ENCODE measurements at regions not wholly inside any gene's neighbourhood (a gene's known extent, or its start where the extent isn't known, plus 50 kb on each side); places are given as distances from the start of the nearest gene placed in this dataset.
A peak's percentile ranks its signal among the peaks of the same experiment; 100 is the strongest.

GRCh38 chrX:39741904-39742303 lies 355.9 kb downstream of the BCOR start:
- intact Hi-C loops (cut with DNase I): no loop called here
- Histone ChIP-seq H3K9me3 (no peaks in the 10 kb centered on the region), H3K27me3 (no peaks in the 10 kb centered on the region), H3K4me3 (no peak overlapping the region), H3K36me3 (no peaks in the 10 kb centered on the region), H3K27ac (no peak overlapping the region), H3K4me1 (peaks cover 0 to 2% (median 0%) of the 10 kb centered on the region in 9 donors)
- DNase-seq (no peak), ATAC-seq (peak in 2 of 8 donors; percentile 44 to 53)
- TF ChIP-seq, protein P1, sequence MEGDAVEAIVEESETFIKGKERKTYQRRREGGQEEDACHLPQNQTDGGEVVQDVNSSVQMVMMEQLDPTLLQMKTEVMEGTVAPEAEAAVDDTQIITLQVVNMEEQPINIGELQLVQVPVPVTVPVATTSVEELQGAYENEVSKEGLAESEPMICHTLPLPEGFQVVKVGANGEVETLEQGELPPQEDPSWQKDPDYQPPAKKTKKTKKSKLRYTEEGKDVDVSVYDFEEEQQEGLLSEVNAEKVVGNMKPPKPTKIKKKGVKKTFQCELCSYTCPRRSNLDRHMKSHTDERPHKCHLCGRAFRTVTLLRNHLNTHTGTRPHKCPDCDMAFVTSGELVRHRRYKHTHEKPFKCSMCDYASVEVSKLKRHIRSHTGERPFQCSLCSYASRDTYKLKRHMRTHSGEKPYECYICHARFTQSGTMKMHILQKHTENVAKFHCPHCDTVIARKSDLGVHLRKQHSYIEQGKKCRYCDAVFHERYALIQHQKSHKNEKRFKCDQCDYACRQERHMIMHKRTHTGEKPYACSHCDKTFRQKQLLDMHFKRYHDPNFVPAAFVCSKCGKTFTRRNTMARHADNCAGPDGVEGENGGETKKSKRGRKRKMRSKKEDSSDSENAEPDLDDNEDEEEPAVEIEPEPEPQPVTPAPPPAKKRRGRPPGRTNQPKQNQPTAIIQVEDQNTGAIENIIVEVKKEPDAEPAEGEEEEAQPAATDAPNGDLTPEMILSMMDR (IDR thresholded peaks at IDR 0.05): no peak
- 65 to 83% methylated on average over 3 of the region's 3 CpGs for WGBS, 2 donors

DNA sequence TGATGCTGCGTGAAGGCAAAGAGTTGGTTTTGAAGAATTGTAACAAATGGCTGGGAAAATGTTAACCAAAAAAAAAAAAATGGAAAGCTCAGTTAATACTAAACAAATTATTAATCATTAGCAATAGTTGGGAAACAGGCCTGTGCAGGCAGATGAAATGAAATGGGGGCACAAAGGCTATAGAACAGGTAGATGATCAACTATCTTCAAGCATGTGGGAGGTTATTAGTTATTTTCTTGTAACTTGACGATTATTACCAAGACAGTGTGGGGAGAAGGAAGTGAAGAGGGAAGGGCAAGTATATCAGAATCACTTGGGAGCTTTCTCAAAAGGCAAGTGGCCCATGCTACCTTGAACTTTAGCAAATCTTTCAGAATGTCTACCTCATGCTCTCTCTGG lies 351.9 kb downstream of the BCOR start:
- DNase-seq (no peak), ATAC-seq (no peak)
- TF ChIP-seq, protein P1 (IDR thresholded peaks at IDR 0.05): no peak
- H3K27me3 ChIP-seq: no peaks in the 10 kb centered on the region
- H3K4me1 ChIP-seq: peaks cover 0 to 13% (median 5%) of the 10 kb centered on the region in 9 donors
- no peak overlapping the region for H3K27ac ChIP-seq
- intact Hi-C loops (cut with DNase I): no loop called here
- 87 to 89% methylated on average over 2 of the region's 2 CpGs for WGBS, 2 donors
- H3K4me3 ChIP-seq: no peak overlapping the region
- no peaks in the 10 kb centered on the region for H3K9me3 ChIP-seq
- H3K36me3 ChIP-seq: no peaks in the 10 kb centered on the region

- TF ChIP-seq, protein P1 (IDR thresholded peaks at IDR 0.05): no peak
- DNase-seq (no peak), ATAC-seq (peak in 5 of 8 donors; percentile 34 to 72 (median 53))
- no peaks in the 10 kb centered on the region for H3K27me3 ChIP-seq
- H3K27ac ChIP-seq: no peak overlapping the region
- peaks cover 0 to 20% (median 5%) of the 10 kb centered on the region in 9 donors for H3K4me1 ChIP-seq
- no peak overlapping the region for H3K4me3 ChIP-seq
- 55 to 57% methylated on average over 5 of the region's 5 CpGs for WGBS, 2 donors
- intact Hi-C loops (cut with DNase I): no loop called here
- no peaks in the 10 kb centered on the region for H3K36me3 ChIP-seq
- no peaks in the 10 kb centered on the region for H3K9me3 ChIP-seq
These were observed 348.6 kb downstream of the BCOR start for GRCh38 chrX:39749135-39749534.

GRCh38 chrX:39749728-39750127 lies 348.0 kb downstream of the BCOR start:
- Histone ChIP-seq H3K4me1 (peaks cover 0 to 20% (median 5%) of the 10 kb centered on the region in 9 donors), H3K27ac (no peak overlapping the region), H3K27me3 (no peaks in the 10 kb centered on the region), H3K4me3 (no peak overlapping the region), H3K36me3 (no peaks in the 10 kb centered on the region), H3K9me3 (no peaks in the 10 kb centered on the region)
- WGBS, 2 donors: 79 to 80% methylated on average over 5 of the region's 5 CpGs
- no peak for ATAC-seq
- DNase-seq: no peak
- intact Hi-C loops (cut with DNase I): no loop called here
- TF ChIP-seq, protein P1 (IDR thresholded peaks at IDR 0.05): no peak

All from heart right ventricle (tissue), 16 donors.